Transverse colon (tissue), 4 donors: ENCODE measurements at regions not wholly inside any gene's neighbourhood (a gene's known extent, or its start where the extent isn't known, plus 50 kb on each side); places are given as distances from the start of the nearest gene placed in this dataset.
A peak's percentile ranks its signal among the peaks of the same experiment; 100 is the strongest.

Source experiments
- DNase-seq: peaks from one replicate; pipeline ENCODE4 v3.0.0-alpha.2; 2019
- H3K27ac ChIP-seq, 4 donors: fragments of 200-600 bp; sonication (generic); 2 replicates each; pipeline ENCODE4 v1.5.1; 2016 to 2018; ENCODE audit warnings: inconsistent platforms in 4 of 4
- H3K27me3 ChIP-seq: fragments of 200-600 bp; sonication (generic); 2 replicates; pipeline ENCODE4 v1.5.1; 2017; ENCODE audit warnings: inconsistent platforms
- H3K36me3 ChIP-seq, 4 donors: fragments of 200-600 bp; sonication (generic); 2 replicates each; pipeline ENCODE4 v1.5.1; 2017 to 2019; ENCODE audit warnings: inconsistent platforms in 4 of 4
- H3K4me1 ChIP-seq, 4 donors: fragments of 200-600 bp; sonication (generic); 2 replicates each; pipeline ENCODE4 v1.5.1; 2017 to 2020; ENCODE audit warnings: inconsistent platforms in 4 of 4
- H3K4me3 ChIP-seq, 4 donors: fragments of 200-600 bp; sonication (generic); 1 replicate in 1 of 4; 2 replicates in 3 of 4; pipeline versions ENCODE4 v1.5.1 to v1.6.1; 2017 to 2019; ENCODE audit warnings: inconsistent platforms in 4 of 4
- H3K9me3 ChIP-seq, 2 donors: fragments of 200-600 bp; sonication (generic); 2 replicates each; pipeline ENCODE4 v1.5.1; 2017 to 2019; ENCODE audit warnings: inconsistent platforms in 2 of 2
- CTCF ChIP-seq, 5 experiments: fragments of 200-600 bp in 3 of 5; fragments of 450-650 bp in 2 of 5; sonication (generic) in 3 of 5; IDR thresholded peaks; 1 replicate in 2 of 5; 2 replicates in 3 of 5; pipeline ENCODE4 v1.5.1; 2016 to 2017; ENCODE audit warnings: antibody characterized with exemption in 5 of 5, inconsistent platforms in 3 of 5, mild to moderate bottlenecking in 2 of 5, moderate library complexity in 1 of 5
- EP300 ChIP-seq: sonication (generic); formaldehyde crosslinking; IDR thresholded peaks from one replicate; pipeline ENCODE4 v1.6.1; 2017; ENCODE audit warnings: antibody characterized with exemption, low read depth
- POLR2A ChIP-seq: fragments of 450-650 bp; IDR thresholded peaks from one replicate; pipeline ENCODE4 v1.6.1; 2016; ENCODE audit warnings: antibody characterized with exemption, mild to moderate bottlenecking, moderate library complexity
- POLR2AphosphoS5 ChIP-seq, 3 donors: sonication (generic); formaldehyde crosslinking; IDR thresholded peaks; one replicate each; pipeline ENCODE4 v1.6.1; 2016; ENCODE audit warnings: antibody characterized with exemption in 3 of 3
- WGBS, 2 donors: methylation state at CpG; one replicate each; pipeline ENCODE4 v1.1.5; 2018; ENCODE audit warnings: low coverage in 1 of 2; 5-methylcytosine and 5-hydroxymethylcytosine counted together
- in situ Hi-C, 4 donors: fragments of 200-750 bp; cut with MboI; loops; one replicate each; pipeline versions ENCODE4 v1.15.0 to v1.15.1; 2017; ENCODE audit warnings: low sequenced_read_pairs in 3 of 4, low pct_ligation_motif_present in 1 of 4, low pct_unique_long_range_greater_than_20kb in 1 of 4
- intact Hi-C: fragments of 100-400 bp; cut with DNase I; formaldehyde crosslinking; loops from one replicate; pipeline ENCODE4 v1.15.1; 2023; ENCODE audit warnings: low total_unique reads

- no peaks in the 10 kb centered on the region for H3K36me3 ChIP-seq
- WGBS, 2 donors = 79 to 83% methylated on average over 2 to 9 of the region's 9 CpGs
- no peak for DNase-seq
- no peaks in the 10 kb centered on the region for H3K27me3 ChIP-seq
- in situ Hi-C loops = no loop called here
- no peak overlapping the region for H3K4me3 ChIP-seq
- H3K27ac ChIP-seq = no peak overlapping the region
- intact Hi-C loops = no loop called here
- no peaks in the 10 kb centered on the region for H3K4me1 ChIP-seq
- no peaks in the 10 kb centered on the region for H3K9me3 ChIP-seq
- TF ChIP-seq EP300 (no peak), CTCF (IDR thresholded peaks at IDR 0.05) (no peak), POLR2AphosphoS5 (IDR thresholded peaks at IDR 0.05) (no peak)
Measured at GRCh38 chr14:101004176-101004575, 100.7 kb upstream of the RTL1 start.

- in situ Hi-C loops = no loop called here
- WGBS, 2 donors = 47 to 49% methylated on average over 6 to 10 of the region's 10 CpGs
- DNase-seq = no peak
- Histone ChIP-seq H3K36me3 (no peaks in the 10 kb centered on the region), H3K4me1 (no peaks in the 10 kb centered on the region), H3K4me3 (no peak overlapping the region), H3K27me3 (no peaks in the 10 kb centered on the region), H3K9me3 (no peaks in the 10 kb centered on the region), H3K27ac (no peak overlapping the region)
- intact Hi-C loops = no loop called here
- TF ChIP-seq POLR2A (no peak), EP300 (no peak), CTCF (IDR thresholded peaks at IDR 0.05) (no peak), POLR2AphosphoS5 (IDR thresholded peaks at IDR 0.05) (no peak)
Measured at GRCh38 chr14:101004954-101005353, 101.4 kb upstream of the RTL1 start.

- H3K36me3 ChIP-seq = no peaks in the 10 kb centered on the region
- no peaks in the 10 kb centered on the region for H3K27me3 ChIP-seq
- WGBS, 2 donors = 73% methylated on average over 10 of the region's 10 CpGs; no CpG with 5 or more reads in 1 of the 2 donors
- no peak overlapping the region for H3K27ac ChIP-seq
- intact Hi-C loops (no loop called here), in situ Hi-C loops (no loop called here)
- peak; percentile 17 for DNase-seq
- no peak overlapping the region for H3K4me3 ChIP-seq
- no peak for TF ChIP-seq EP300
- TF ChIP-seq CTCF (IDR thresholded peaks at IDR 0.05) = no peak
- no peak for TF ChIP-seq POLR2AphosphoS5 (IDR thresholded peaks at IDR 0.05)
- no peak for TF ChIP-seq POLR2A
- no peaks in the 10 kb centered on the region for H3K4me1 ChIP-seq
- H3K9me3 ChIP-seq = no peaks in the 10 kb centered on the region
Measured at GRCh38 chr14:101005447-101005846, 101.9 kb upstream of the RTL1 start.

GRCh38 chr14:101006008-101006407 is 102.5 kb upstream of the RTL1 start:
- no peak overlapping the region for H3K27ac ChIP-seq
- H3K27me3 ChIP-seq = no peaks in the 10 kb centered on the region
- in situ Hi-C loops = no loop called here
- WGBS, 2 donors = 27 to 64% methylated on average over 2 to 9 of the region's 9 CpGs
- H3K36me3 ChIP-seq = no peaks in the 10 kb centered on the region
- DNase-seq = no peak
- H3K4me1 ChIP-seq = no peaks in the 10 kb centered on the region
- TF ChIP-seq POLR2AphosphoS5 (IDR thresholded peaks at IDR 0.05) (no peak), POLR2A (no peak), CTCF (IDR thresholded peaks at IDR 0.05) (no peak), EP300 (no peak)
- intact Hi-C loops = no loop called here
- H3K4me3 ChIP-seq = no peak overlapping the region
- H3K9me3 ChIP-seq = no peaks in the 10 kb centered on the region
